CD4-positive, alpha-beta memory T cell (primary cell): ENCODE measurements at regions not wholly inside any gene's neighbourhood (a gene's known extent, or its start where the extent isn't known, plus 50 kb on each side); places are given as distances from the start of the nearest gene placed in this dataset.

Experiments used
- CTCF ChIA-PET: fragments of 350-600 bp; sonication (Branson Sonifier 250); formaldehyde crosslinking; loops from one replicate; lab custom pipeline; 2021; ENCODE audit warnings: inconsistent platforms; ENCODE audit not compliant: partially characterized antibody; lab: Charles Lee
- POLR2A ChIA-PET: fragments of 350-600 bp; sonication (Branson Sonifier 250); formaldehyde crosslinking; loops from one replicate; lab custom pipeline; 2021; ENCODE audit not compliant: partially characterized antibody; lab: Charles Lee
- DNase-seq, 5 donors: peaks; one replicate each; pipeline versions ENCODE4 v3.0.0 to v3.0.0-alpha.2; 2020 to 2022; ENCODE audit warnings: mixed read lengths in 1 of 5
- H3K27ac ChIP-seq: one replicate; pipeline ENCODE4 v1.7.0; 2013; ENCODE audit warnings: low read depth, low read length
- H3K27me3 ChIP-seq: 2 replicates; pipeline ENCODE4 v1.7.0; 2013; ENCODE audit warnings: mild to moderate bottlenecking, low read length, moderate library complexity; ENCODE audit not compliant: insufficient read depth
- H3K36me3 ChIP-seq: 2 replicates; pipeline ENCODE4 v1.7.0; 2013; ENCODE audit warnings: mild to moderate bottlenecking, low read length, moderate library complexity; ENCODE audit not compliant: insufficient read depth
- H3K4me1 ChIP-seq: 2 replicates; pipeline ENCODE4 v1.7.0; 2013; ENCODE audit warnings: mild to moderate bottlenecking, low read length, moderate library complexity; ENCODE audit not compliant: insufficient read depth
- H3K4me3 ChIP-seq, 2 donors: one replicate each; pipeline ENCODE4 v1.7.0; 2013; ENCODE audit warnings: low read length in 2 of 2, mild to moderate bottlenecking in 1 of 2
- H3K9me3 ChIP-seq, 2 donors: one replicate each; pipeline ENCODE4 v1.7.0; 2013; ENCODE audit warnings: low read length in 2 of 2, control low read depth in 1 of 2; ENCODE audit not compliant: control insufficient read depth in 1 of 2
- H3K27ac Mint-ChIP-seq, 7 donors: one replicate each; pipeline ENCODE4 v1.8.0; 2020 to 2021; ENCODE audit warnings: mixed read lengths in 7 of 7, mild to moderate bottlenecking in 6 of 7, inconsistent platforms in 3 of 7, moderate library complexity in 3 of 7
- H3K27me3 Mint-ChIP-seq, 2 donors: one replicate each; pipeline ENCODE4 v1.8.0; 2020 to 2021; ENCODE audit warnings: mixed read lengths in 2 of 2
- H3K36me3 Mint-ChIP-seq, 2 donors: one replicate each; pipeline ENCODE4 v1.8.0; 2020 to 2021; ENCODE audit warnings: mixed read lengths in 2 of 2, inconsistent platforms in 1 of 2, mild to moderate bottlenecking in 1 of 2
- H3K4me1 Mint-ChIP-seq, 4 donors: one replicate each; pipeline ENCODE4 v1.8.0; 2020 to 2021; ENCODE audit warnings: mixed read lengths in 4 of 4, mild to moderate bottlenecking in 1 of 4
- H3K4me3 Mint-ChIP-seq, 8 donors: one replicate each; pipeline ENCODE4 v1.8.0; 2020 to 2021; ENCODE audit warnings: mixed read lengths in 8 of 8, mild to moderate bottlenecking in 7 of 8, moderate library complexity in 6 of 8, inconsistent platforms in 3 of 8
- H3K9me3 Mint-ChIP-seq, 8 donors: one replicate each; pipeline ENCODE4 v1.8.0; 2020 to 2021; ENCODE audit warnings: mixed read lengths in 8 of 8, mild to moderate bottlenecking in 5 of 8, inconsistent platforms in 3 of 8, moderate library complexity in 1 of 8
- intact Hi-C: fragments of 100-400 bp; cut with micrococcal nuclease; formaldehyde crosslinking; loops from one replicate; pipeline ENCODE4 v1.15.1; 2023

GRCh38 chr3:182565916-182566796 lies 227.1 kb upstream of the ATP11B start:
- Histone ChIP-seq H3K27me3 (no peaks in the 10 kb centered on the region), H3K4me1 (no peaks in the 10 kb centered on the region), H3K27ac (no peak overlapping the region), H3K4me3 (no peak overlapping the region), H3K9me3 (no peaks in the 10 kb centered on the region), H3K36me3 (no peaks in the 10 kb centered on the region)
- Mint-ChIP-seq H3K27ac (no peak overlapping the region), H3K36me3 (no peaks in the 10 kb centered on the region), H3K9me3 (peaks cover 0 to under 1% (median 0%) of the 10 kb centered on the region in 8 donors), H3K4me1 (no peaks in the 10 kb centered on the region), H3K27me3 (peaks cover 4 to 6% of the 10 kb centered on the region in 2 donors), H3K4me3 (no peak overlapping the region)
- no peak for DNase-seq
- ChIA-PET POLR2A (no interaction called here), CTCF (no interaction called here)
- intact Hi-C loops: no loop called here

- H3K27me3 ChIP-seq: no peaks in the 10 kb centered on the region
- intact Hi-C loops: no loop called here
- H3K36me3 ChIP-seq: no peaks in the 10 kb centered on the region
- H3K9me3 ChIP-seq: no peaks in the 10 kb centered on the region
- H3K27me3 Mint-ChIP-seq: peaks cover 2 to 4% of the 10 kb centered on the region in 2 donors
- ChIA-PET POLR2A (no interaction called here), CTCF (no interaction called here)
- no peak overlapping the region for H3K27ac Mint-ChIP-seq
- H3K9me3 Mint-ChIP-seq: no peaks in the 10 kb centered on the region
- H3K4me1 ChIP-seq: no peaks in the 10 kb centered on the region
- no peak overlapping the region for H3K4me3 ChIP-seq
- no peak overlapping the region for H3K27ac ChIP-seq
- H3K4me3 Mint-ChIP-seq: no peak overlapping the region
- H3K36me3 Mint-ChIP-seq: no peaks in the 10 kb centered on the region
- DNase-seq: no peak
- no peaks in the 10 kb centered on the region for H3K4me1 Mint-ChIP-seq
Measured at GRCh38 chr3:182567700-182568099, 225.6 kb upstream of the ATP11B start.

- Histone ChIP-seq H3K4me1 (no peaks in the 10 kb centered on the region), H3K27ac (no peak overlapping the region), H3K27me3 (no peaks in the 10 kb centered on the region), H3K4me3 (no peak overlapping the region), H3K9me3 (no peaks in the 10 kb centered on the region), H3K36me3 (no peaks in the 10 kb centered on the region)
- Mint-ChIP-seq H3K4me3 (no peak overlapping the region), H3K9me3 (peaks cover 0 to 5% (median under 1%) of the 10 kb centered on the region in 8 donors), H3K27ac (no peak overlapping the region), H3K36me3 (no peaks in the 10 kb centered on the region), H3K4me1 (no peaks in the 10 kb centered on the region), H3K27me3 (peaks cover 0 to 4% of the 10 kb centered on the region in 2 donors)
- ChIA-PET POLR2A (no interaction called here), CTCF (no interaction called here)
- intact Hi-C loops: no loop called here
- no peak for DNase-seq
Measured at GRCh38 chr3:182568261-182568660, 225.0 kb upstream of the ATP11B start.

DNA sequence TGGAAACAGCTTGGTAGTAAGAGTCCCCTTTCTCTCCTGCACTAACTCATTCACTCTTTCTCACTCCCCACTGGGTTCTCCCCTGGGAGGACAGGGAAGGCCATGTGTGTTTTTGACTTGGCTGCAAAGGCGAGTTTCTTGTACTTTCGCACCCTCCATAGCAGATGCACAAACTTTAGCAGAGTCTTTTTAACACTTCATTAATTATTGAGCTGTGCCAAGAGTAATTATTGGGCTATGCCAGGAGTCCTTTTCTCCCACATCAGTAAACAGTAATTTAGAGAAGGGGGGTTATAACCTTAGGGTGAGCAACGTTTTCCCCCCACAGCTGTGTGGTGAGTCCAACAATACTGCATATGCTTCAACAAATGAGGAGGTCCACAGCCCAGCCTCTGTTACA lies 224.4 kb upstream of the ATP11B start:
- no peak overlapping the region for H3K27ac ChIP-seq
- H3K9me3 ChIP-seq: no peaks in the 10 kb centered on the region
- DNase-seq: no peak
- no peak overlapping the region for H3K4me3 Mint-ChIP-seq
- no peak overlapping the region for H3K4me3 ChIP-seq
- intact Hi-C loops: no loop called here
- H3K27me3 Mint-ChIP-seq: peaks cover 0 to 4% of the 10 kb centered on the region in 2 donors
- H3K9me3 Mint-ChIP-seq: peaks cover 0 to 10% (median 6%) of the 10 kb centered on the region in 8 donors
- no peak overlapping the region for H3K27ac Mint-ChIP-seq
- no peaks in the 10 kb centered on the region for H3K4me1 ChIP-seq
- no peaks in the 10 kb centered on the region for H3K4me1 Mint-ChIP-seq
- ChIA-PET CTCF (no interaction called here), POLR2A (no interaction called here)
- no peaks in the 10 kb centered on the region for H3K27me3 ChIP-seq
- H3K36me3 ChIP-seq: no peaks in the 10 kb centered on the region
- no peaks in the 10 kb centered on the region for H3K36me3 Mint-ChIP-seq

- POLR2A ChIA-PET: no interaction called here
- Mint-ChIP-seq H3K36me3 (no peaks in the 10 kb centered on the region), H3K4me1 (no peaks in the 10 kb centered on the region)
Measured at GRCh38 chr3:182570946-182571594, 222.2 kb upstream of the ATP11B start.

DNA sequence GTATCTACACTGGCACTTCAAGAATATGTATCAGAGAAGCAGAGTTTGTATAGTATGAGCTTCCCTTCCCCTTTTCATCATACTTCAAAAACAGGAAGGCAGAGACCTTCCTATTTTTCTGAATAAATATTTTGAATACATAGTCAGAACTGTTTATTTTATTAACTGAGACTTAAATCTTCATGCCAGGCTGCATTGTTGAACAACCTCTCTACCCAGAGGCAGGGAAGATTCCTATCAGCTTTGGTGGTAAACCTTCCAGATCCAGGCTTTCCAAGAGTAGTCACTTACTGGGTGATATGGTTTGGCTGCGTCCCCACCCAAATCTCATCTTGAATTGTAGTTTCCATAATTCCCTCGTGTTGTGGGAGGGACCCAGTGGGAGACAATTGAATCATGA lies 217.4 kb upstream of the ATP11B start:
- H3K36me3 Mint-ChIP-seq: no peaks in the 10 kb centered on the region
- Histone ChIP-seq H3K27ac (no peak overlapping the region), H3K27me3 (no peaks in the 10 kb centered on the region), H3K4me3 (no peak overlapping the region), H3K36me3 (no peaks in the 10 kb centered on the region), H3K4me1 (no peaks in the 10 kb centered on the region), H3K9me3 (no peaks in the 10 kb centered on the region)
- ChIA-PET POLR2A (no interaction called here), CTCF (no interaction called here)
- H3K9me3 Mint-ChIP-seq: peaks cover 2 to 16% (median 9%) of the 10 kb centered on the region in 8 donors
- no peak for DNase-seq
- H3K27ac Mint-ChIP-seq: no peak overlapping the region
- H3K27me3 Mint-ChIP-seq: no peaks in the 10 kb centered on the region
- no peak overlapping the region for H3K4me3 Mint-ChIP-seq
- H3K4me1 Mint-ChIP-seq: no peaks in the 10 kb centered on the region
- intact Hi-C loops: no loop called here

More at GRCh38 chr3:182570946-182571594, 222.2 kb upstream of the ATP11B start:
- intact Hi-C loops: no loop called here
- Histone ChIP-seq H3K27ac (no peak overlapping the region), H3K9me3 (no peaks in the 10 kb centered on the region), H3K36me3 (no peaks in the 10 kb centered on the region), H3K4me1 (no peaks in the 10 kb centered on the region), H3K27me3 (no peaks in the 10 kb centered on the region), H3K4me3 (no peak overlapping the region)
- Mint-ChIP-seq H3K27ac (no peak overlapping the region), H3K27me3 (peaks cover 0 to 4% of the 10 kb centered on the region in 2 donors), H3K9me3 (peaks cover 0 to 16% (median 9%) of the 10 kb centered on the region in 8 donors), H3K4me3 (no peak overlapping the region)
- CTCF ChIA-PET: no interaction called here
- no peak for DNase-seq

GRCh38 chr3:182583545-182583944 lies 209.8 kb upstream of the ATP11B start:
- H3K4me3 Mint-ChIP-seq: no peak overlapping the region
- no peak overlapping the region for H3K27ac Mint-ChIP-seq
- no peak overlapping the region for H3K4me3 ChIP-seq
- no peaks in the 10 kb centered on the region for H3K36me3 Mint-ChIP-seq
- no peak for DNase-seq
- no peak overlapping the region for H3K27ac ChIP-seq
- ChIA-PET POLR2A (no interaction called here), CTCF (no interaction called here)
- H3K27me3 Mint-ChIP-seq: peaks cover 2 to 4% of the 10 kb centered on the region in 2 donors
- intact Hi-C loops: no loop called here
- no peaks in the 10 kb centered on the region for H3K4me1 Mint-ChIP-seq
- H3K27me3 ChIP-seq: no peaks in the 10 kb centered on the region
- H3K9me3 ChIP-seq: no peaks in the 10 kb centered on the region
- no peaks in the 10 kb centered on the region for H3K36me3 ChIP-seq
- H3K9me3 Mint-ChIP-seq: peaks cover 0 to 6% (median 2%) of the 10 kb centered on the region in 8 donors
- H3K4me1 ChIP-seq: no peaks in the 10 kb centered on the region
